HG03196 (cell line): ENCODE measurements at regions not wholly inside any gene's neighbourhood (a gene's known extent, or its start where the extent isn't known, plus 50 kb on each side); places are given as distances from the start of the nearest gene placed in this dataset.
"Not testable (repeated sequence)": the region's sequence is repeated elsewhere in the genome, so short reads cannot be mapped to it uniquely, and the experiment has no call there.

Experiments
- ATAC-seq: cut with Tn5 transposase; IDR thresholded peaks from one replicate; pipeline ENCODE4 v1.9.1; 2021; ENCODE audit not compliant: unreplicated experiment

DNA sequence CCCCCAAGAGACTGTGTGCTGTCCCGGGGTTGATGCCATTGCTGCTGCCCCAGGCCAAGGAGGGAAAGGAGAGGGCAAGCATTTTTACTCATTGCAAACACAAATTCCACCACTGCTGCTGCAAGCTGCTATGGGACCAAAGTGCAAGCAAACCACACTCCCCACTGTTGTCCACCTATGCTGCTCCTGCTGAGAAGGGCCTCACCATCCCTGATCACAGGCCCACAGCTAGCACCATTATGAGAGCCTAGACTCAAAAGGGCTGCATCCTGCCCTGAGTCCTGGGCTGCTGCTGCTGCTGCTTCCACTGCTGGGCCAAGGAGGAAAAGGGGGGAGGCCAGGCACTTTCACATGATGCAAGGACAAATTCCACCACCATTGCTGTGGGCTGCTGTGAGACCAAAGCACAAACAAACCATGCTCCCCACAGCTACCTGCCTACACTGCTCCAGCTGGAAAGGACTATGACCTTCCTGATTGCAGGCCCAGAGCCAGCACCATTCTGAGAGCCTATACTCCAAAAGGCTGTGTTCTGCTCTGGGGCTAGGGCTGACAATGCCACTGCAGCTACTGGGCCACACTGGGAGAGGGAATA, 218.2 kb upstream of the ZCCHC13 start:
- no peak for ATAC-seq

DNA sequence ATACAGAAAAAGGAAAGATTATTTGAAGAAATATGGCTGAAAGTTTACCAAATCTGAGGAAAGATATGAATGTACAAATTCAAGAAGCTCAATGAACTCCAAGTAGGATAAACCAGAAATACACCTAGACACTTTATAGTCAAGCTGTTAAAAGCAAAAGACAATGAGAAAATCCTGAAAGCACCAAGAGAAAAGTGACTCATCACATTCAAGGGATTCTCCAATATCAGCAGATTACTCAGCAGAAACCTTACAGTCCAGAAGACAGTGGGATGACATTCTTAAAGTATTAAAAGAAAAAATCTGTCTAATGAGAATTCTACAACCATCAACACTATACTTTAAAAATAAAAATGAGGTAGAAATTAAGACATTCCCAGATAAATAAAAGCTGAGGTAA, 223.8 kb upstream of the ZCCHC13 start:
- ATAC-seq = no peak

GRCh38 chrX:74065831-74066390, 213.4 kb upstream of the XIST start:
- no peak for ATAC-seq

GRCh38 chrX:74063426-74064155, 211.1 kb upstream of the XIST start:
- ATAC-seq = no peak

DNA sequence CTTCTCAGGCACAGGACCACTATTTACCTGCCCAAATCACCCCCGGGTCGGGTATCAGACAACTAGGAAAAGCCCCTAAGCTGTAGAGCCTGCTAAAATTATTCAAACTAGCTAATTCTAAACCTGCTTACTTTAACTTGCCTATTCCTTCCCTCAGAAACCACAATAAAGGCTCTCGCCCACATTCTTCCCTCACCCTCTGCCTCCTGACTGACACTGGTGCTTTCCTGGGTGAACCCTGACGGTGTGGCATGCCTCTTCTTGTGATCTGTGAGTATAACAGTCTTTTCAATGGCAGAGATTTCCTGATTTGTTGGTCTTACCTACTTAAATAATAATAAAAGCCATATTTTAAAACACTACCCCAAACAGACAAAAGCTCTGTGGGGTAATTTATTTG, 209.4 kb upstream of the XIST start:
- ATAC-seq = no peak

DNA sequence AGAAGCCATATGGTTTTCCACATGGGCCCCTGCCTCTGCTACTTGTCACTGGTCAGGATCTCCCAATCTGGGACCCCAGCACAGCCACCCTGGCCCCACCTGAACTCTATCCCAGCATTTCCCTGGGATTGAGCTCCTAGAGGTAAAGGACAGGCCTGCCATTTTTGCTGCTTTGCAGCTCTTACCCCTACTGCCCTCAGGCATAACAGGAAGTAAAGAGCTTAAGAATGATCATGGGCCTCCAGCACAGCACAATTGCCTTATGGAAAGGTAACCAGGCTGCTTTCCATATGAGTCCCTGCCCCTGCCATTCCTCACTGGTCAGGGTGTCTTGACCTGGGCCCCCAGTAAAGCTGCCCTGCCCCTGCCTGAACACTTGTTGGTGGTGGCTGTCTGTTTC, 196.6 kb upstream of the XIST start:
- ATAC-seq = no peak

GRCh38 chrX:74034066-74034465, 181.6 kb upstream of the XIST start:
- not testable (repeated sequence) for ATAC-seq

- not testable (repeated sequence) for ATAC-seq
Observed at GRCh38 chrX:74031527-74031926, 179.0 kb upstream of the XIST start.

DNA sequence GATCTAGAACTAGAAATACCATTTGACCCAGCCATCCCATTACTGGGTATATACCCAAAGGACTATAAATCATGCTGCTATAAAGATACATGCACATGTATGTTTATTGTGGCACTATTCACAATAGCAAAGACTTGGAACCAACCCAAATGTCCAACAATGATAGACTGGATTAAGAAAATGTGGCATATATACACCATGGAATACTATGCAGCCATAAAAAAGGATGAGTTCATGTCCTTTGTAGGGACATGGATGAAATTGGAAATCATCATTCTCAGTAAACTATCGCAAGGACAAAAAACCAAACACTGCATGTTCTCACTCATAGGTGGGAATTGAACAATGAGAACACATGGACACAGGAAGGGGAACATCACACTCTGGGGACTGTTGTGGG, 178.3 kb upstream of the XIST start:
- ATAC-seq = not testable (repeated sequence)

DNA sequence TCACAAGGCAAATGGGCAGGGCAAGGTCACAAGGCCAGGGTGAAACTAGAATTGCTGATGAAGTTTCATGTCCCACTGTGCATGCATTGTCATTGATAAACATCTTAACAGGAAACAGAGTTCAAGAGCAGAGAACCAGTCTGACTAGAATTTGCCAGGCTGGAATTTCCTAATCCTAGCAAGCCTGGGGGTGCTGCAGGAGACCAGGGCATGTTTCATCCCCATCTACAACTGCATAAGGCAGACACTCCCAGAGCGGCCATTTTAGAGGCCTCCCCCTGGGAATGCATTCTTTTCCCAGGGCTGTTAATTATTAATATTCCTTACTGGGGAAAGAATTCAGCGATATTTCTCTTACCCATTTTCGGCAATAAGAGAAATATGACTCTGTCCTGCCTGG, 172.6 kb upstream of the XIST start:
- not testable (repeated sequence) for ATAC-seq

DNA sequence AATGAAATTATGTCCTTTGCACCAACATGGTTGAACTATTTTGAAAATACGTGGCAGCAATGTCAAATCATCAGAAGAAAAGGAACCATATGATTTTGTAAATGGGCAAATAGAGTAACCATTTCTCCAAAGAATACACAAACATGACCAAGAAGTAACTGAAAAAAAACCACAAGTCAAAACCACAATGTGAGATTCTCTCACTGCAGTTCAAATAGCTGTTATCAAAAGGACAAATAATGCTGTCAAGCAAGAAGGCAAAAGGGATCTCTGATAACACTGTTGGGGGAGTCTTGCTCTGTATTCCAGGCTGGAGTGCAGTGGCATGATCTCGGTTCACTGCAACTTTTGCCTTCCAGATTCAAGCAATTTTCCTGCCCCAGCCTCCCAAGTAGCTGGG, 170.7 kb upstream of the XIST start:
- no peak for ATAC-seq

DNA sequence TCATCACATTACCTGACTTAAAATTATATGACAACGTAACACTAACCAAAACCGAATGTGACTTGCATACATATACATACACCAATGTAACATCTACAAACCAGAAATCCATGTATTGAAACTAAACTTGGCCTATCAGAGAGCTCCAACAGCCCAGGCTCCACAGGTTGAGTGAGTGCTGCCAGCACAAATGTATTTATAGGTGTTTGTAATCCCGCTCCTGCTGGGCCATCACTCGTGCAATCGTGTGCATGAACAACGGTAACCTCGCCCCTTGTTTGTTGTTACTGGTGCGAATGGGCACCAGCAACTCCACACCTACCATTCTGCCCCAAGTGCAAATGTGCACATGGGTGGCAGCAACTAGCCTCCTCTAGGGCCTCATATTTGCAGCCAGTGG, 165.7 kb upstream of the XIST start:
- ATAC-seq = no peak

- ATAC-seq = peak; percentile 68
Observed at GRCh38 chrX:74015379-74016019, 163.0 kb upstream of the XIST start.

- ATAC-seq = no peak
Observed at GRCh38 chrX:74009041-74009440, 156.5 kb upstream of the XIST start.

- no peak for ATAC-seq
Observed at GRCh38 chrX:73992019-73992418, 139.5 kb upstream of the XIST start.

DNA sequence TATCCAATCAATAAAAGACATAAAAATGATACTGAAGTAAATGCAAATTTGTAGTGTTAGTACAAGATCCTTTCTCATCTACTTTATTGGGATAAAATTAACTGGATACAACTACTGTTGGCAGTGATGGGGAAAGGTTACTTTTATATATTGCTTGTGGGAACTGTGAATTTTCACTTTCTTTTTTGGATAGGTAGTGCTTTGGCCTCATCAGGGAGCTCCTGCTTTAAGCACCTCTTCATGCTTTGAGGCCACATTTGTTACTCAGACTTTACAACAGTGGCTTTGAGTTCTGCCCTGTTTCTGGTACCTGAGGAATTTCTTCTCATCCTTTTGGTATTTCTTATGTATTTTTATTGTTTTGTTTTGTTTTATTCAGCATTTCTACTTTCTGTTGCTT, 134.7 kb upstream of the XIST start:
- ATAC-seq = no peak

DNA sequence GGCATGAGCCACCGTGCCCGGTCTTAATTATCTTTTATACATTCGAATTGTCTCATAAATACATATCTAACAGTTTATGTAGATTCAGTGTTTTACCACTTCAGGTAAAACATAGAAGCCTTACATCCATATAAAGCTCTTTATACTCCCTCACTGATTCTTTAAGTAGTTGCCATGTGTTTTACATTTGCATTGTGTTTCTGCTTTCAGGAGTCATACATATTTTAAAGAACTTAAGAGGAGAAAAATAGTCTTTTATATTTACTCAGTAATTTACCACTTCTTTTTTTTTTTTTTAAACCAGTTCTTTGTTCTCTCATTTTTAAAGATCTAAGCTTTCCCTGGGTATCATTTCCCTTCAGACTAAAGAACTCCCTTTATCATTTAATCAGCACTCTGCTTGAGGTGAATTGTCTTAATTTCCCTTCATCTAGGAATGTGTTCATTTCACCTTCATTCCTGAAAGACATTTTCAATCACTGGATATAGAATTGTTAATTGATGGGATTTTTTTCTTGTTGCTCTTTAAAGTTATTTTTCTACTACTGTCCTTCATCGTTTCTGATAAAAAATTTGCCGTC, 127.1 kb upstream of the XIST start:
- no peak for ATAC-seq

- ATAC-seq = peak; percentile 64
Observed at GRCh38 chrX:73977542-73978169, 125.1 kb upstream of the XIST start.

GRCh38 chrX:73967461-73967860, 114.9 kb upstream of the XIST start:
- ATAC-seq = not testable (repeated sequence)

DNA sequence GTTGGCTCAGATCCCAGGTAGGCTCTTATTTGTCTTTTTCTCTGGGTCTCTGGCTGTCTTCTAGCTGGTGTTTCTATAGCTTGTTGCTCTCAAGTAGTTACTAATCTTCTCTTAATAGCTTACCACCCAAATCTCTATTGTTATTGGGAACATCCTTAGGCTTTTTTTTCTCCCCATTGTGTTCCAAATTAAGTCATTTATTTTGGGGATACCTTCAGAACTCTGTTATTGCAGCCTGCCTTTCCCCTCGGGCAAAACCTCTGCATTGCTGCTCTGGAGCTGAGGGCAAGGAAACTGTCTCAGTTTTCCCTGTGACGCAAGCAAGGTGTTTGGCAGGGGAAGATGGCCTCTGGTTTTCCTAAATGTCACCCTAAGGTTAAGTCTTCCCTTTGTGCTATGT, 113.3 kb upstream of the XIST start:
- no peak for ATAC-seq

GRCh38 chrX:73964579-73964978, 112.1 kb upstream of the XIST start:
- ATAC-seq = no peak
